K562 (cell line): ENCODE measurements at regions not wholly inside any gene's neighbourhood (a gene's known extent, or its start where the extent isn't known, plus 50 kb on each side); places are given as distances from the start of the nearest gene placed in this dataset.
A peak's percentile ranks its signal among the peaks of the same experiment; 100 is the strongest.

ENCODE experiments used
- ATAC-seq: fragments of 200-7000 bp; cut with Tn5 transposase; 3 replicates; pipeline ENCODE4 v1.9.1; 2020; ENCODE audit warnings: moderate library complexity
- BruUV-seq: library from RNA; stranded (reverse); fragments of 400-500 nt; replicated peaks from 2 replicates; lab custom pipeline; 2021; lab: Mats Ljungman, UMichigan
- CTCF ChIA-PET: fragments of 300-600 bp; formaldehyde crosslinking; extraction: SDS; loops from one replicate; lab custom pipeline; 2021; ENCODE audit warnings: low intra/inter-chr PET ratio; lab: Yijun Ruan, JAX
- POLR2A ChIA-PET: fragments of 300-600, 350-650 bp; sonication (Branson Sonifier 250); formaldehyde crosslinking; extraction: SDS; loops from one replicate; lab custom pipeline; 2021; ENCODE audit warnings: antibody characterized with exemption, inconsistent platforms; lab: Yijun Ruan, JAX
- DNase-seq, 4 experiments: peaks; one replicate each; pipeline versions ENCODE4 v3.0.0 to v3.0.0-alpha.2; 2011 to 2018; ENCODE audit warnings: low spot score in 3 of 4, mixed read lengths in 3 of 4; ENCODE audit errors: extremely low read depth in 1 of 4
- FAIRE-seq: peaks from 2 replicates; lab custom pipeline; 2011; peaks lifted over from hg19 to GRCh38; lab: Jason Lieb, UNC
- H2AFZ ChIP-seq: 2 replicates; pipeline ENCODE4 v1.6.0; 2011; ENCODE audit warnings: low read depth, low read length, control low read depth, inconsistent platforms
- H3K27ac ChIP-seq: fragments of 200-600 bp; 3 replicates; pipeline ENCODE4 v1.8.0; 2011; ENCODE audit warnings: low read depth, mild to moderate bottlenecking, control low read depth, inconsistent platforms, low read length, moderate library complexity, mixed read lengths; ENCODE audit errors: extremely low read depth
- H3K27me3 ChIP-seq, 2 experiments: fragments of 300-600 bp in 1 of 2; 2 replicates in 1 of 2; 3 replicates in 1 of 2; pipeline versions ENCODE4 v1.6.0 to v1.8.0; 2011; ENCODE audit warnings: inconsistent platforms in 2 of 2, low read length in 2 of 2, mild to moderate bottlenecking in 1 of 2, mixed read lengths in 1 of 2, moderate library complexity in 1 of 2; ENCODE audit not compliant: control insufficient read depth in 2 of 2, insufficient read depth in 2 of 2
- H3K36me3 ChIP-seq: fragments of 300-600 bp; 3 replicates; pipeline ENCODE4 v1.8.0; 2011; ENCODE audit warnings: mild to moderate bottlenecking, low read length, inconsistent platforms; ENCODE audit not compliant: control insufficient read depth, insufficient read depth
- H3K4me1 ChIP-seq, 2 experiments: fragments of 200-600 bp in 1 of 2; replicated peaks in 1 of 2; 2 replicates in 1 of 2; 3 replicates in 1 of 2; pipeline versions ENCODE4 v1.5.1 to v1.8.0; 2011; ENCODE audit warnings: inconsistent platforms in 2 of 2, low read length in 2 of 2, mild to moderate bottlenecking in 1 of 2, mixed read lengths in 1 of 2, moderate library complexity in 1 of 2; ENCODE audit not compliant: control insufficient read depth in 2 of 2, insufficient read depth in 2 of 2
- H3K4me2 ChIP-seq: 2 replicates; pipeline ENCODE4 v1.6.1; 2011; ENCODE audit warnings: low read length, control low read depth, inconsistent platforms, mixed read lengths; ENCODE audit not compliant: insufficient read depth
- H3K4me3 ChIP-seq: fragments of 200-600 bp; sonication (generic), shearing (Covaris generic); 2 replicates; pipeline ENCODE4 v1.5.1; 2016; ENCODE audit warnings: control low read depth, inconsistent platforms
- H3K79me2 ChIP-seq: fragments of 200-600 bp; 3 replicates; pipeline ENCODE4 v1.8.0; 2011; ENCODE audit warnings: low read length, inconsistent platforms; ENCODE audit not compliant: control insufficient read depth, insufficient read depth
- H3K9ac ChIP-seq, 2 experiments: 2 replicates each; pipeline versions ENCODE4 v1.6.0 to v1.6.1; 2011; ENCODE audit warnings: low read depth in 2 of 2, low read length in 2 of 2, control low read depth in 1 of 2, inconsistent platforms in 1 of 2, mild to moderate bottlenecking in 1 of 2, mixed read lengths in 1 of 2; ENCODE audit not compliant: insufficient read depth in 1 of 2
- H3K9me1 ChIP-seq: one replicate; pipeline ENCODE4 v1.6.0; 2011; ENCODE audit warnings: inconsistent platforms, mild to moderate bottlenecking, low read length, moderate library complexity; ENCODE audit not compliant: control insufficient read depth, insufficient read depth
- H3K9me3 ChIP-seq: replicated peaks from 2 replicates; pipeline ENCODE4 v1.5.1; 2011; ENCODE audit warnings: low read depth, low read length, inconsistent platforms; ENCODE audit not compliant: control insufficient read depth, insufficient read depth
- H4K20me1 ChIP-seq: replicated peaks from 2 replicates; pipeline ENCODE4 v1.6.1; 2011; ENCODE audit warnings: low read length, inconsistent platforms, mixed read lengths; ENCODE audit not compliant: control insufficient read depth, insufficient read depth
- NFIC ChIP-seq: fragments of 450-650 bp; IDR thresholded peaks from 2 replicates; pipeline ENCODE4 v1.6.1; 2017; ENCODE audit warnings: mild to moderate bottlenecking, inconsistent platforms
- NFIX ChIP-seq: fragments of 250-450 bp; sonication (Bioruptor Pico); IDR thresholded peaks from 2 replicates; pipeline ENCODE4 v1.4.0; 2020; ENCODE audit warnings: low read depth, mild to moderate bottlenecking, moderate library complexity
- WGBS: fragments of 100-300 bp; shearing (Covaris generic); methylation state at CpG from one replicate; pipeline ENCODE4 v1.1.6; 2016; ENCODE audit warnings: low coverage, mixed read lengths; ENCODE audit not compliant: insufficient coverage; ENCODE audit errors: missing lambda C conversion rate; 5-methylcytosine and 5-hydroxymethylcytosine counted together
- in situ Hi-C: fragments of 300-500 bp; cut with MboI; formaldehyde crosslinking; loops from 4 replicates; pipeline ENCODE4 v1.15.0; 2018; ENCODE audit warnings: inconsistent platforms, mixed read lengths
- intact Hi-C: fragments of 100-400 bp; cut with micrococcal nuclease; formaldehyde crosslinking; loops from 2 replicates; pipeline ENCODE4 v1.14.2; 2022
- TF ChIP-seq, protein P1 (sequence below), 2 experiments: IDR thresholded peaks in 1 of 2; conservative IDR thresholded peaks in 1 of 2; 2 replicates each; pipeline ENCODE4 v1.6.1; 2016; ENCODE audit warnings: low read depth in 2 of 2, mild to moderate bottlenecking in 1 of 2, missing compliant biosample characterization in 1 of 2, missing genetic modification characterization in 1 of 2, moderate library complexity in 1 of 2

DNA sequence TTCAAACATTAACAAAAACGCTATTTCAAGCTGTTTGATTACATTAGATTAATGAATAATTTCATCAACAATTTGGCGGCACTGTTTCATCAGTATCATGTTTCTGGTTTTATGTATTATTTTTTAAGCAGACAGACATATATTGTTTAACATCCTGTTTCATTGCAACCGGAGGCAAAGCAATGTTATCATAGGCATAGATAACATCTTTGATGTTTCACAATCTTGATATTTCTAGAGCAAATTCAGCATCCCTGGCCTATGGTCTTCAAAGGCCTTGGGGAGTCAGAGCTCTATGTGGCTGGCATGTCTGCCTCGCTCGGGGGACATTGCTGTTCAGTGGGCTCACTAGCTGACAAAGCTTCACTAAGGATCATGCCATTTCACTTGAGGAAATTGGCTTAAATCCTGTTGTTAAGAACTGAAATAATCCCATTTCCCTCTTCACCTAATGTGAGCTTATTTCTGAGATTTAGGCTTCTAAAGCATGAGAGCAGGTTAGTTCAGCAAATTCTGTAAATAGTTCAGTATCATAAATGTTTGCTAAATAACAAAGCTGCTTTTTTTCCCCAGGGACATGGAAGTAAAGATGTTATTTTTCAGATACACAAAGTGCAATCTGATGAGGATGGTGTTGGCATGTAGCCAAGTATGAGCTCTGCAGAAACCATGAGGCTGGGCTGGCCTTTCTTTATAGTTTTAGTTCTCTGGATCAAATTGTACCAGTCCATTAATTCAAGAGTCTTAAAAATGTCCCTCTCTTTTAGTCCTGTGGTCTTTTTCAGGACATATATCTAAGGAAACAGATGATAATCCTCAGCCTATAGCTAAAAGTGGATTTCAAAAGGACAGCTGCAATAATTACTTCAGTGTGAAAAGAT is 941.4 kb downstream of the PLOD2 start:
- 4% methylated on average over 5 of the region's 5 CpGs for WGBS
- H3K27me3 ChIP-seq = no peaks in the 10 kb centered on the region
- H3K79me2 ChIP-seq = no peaks in the 10 kb centered on the region
- no peaks in the 10 kb centered on the region; the same call in 1 of the 2 replicates for H3K9me3 ChIP-seq
- H3K9me1 ChIP-seq = no peaks in the 10 kb centered on the region
- FAIRE-seq (no peak), ATAC-seq (no peak), DNase-seq (no peak)
- no peaks in the 10 kb centered on the region for H4K20me1 ChIP-seq
- BruUV-seq = no TSS peak
- TF ChIP-seq NFIC (peak; percentile 81), NFIX (peak; percentile 70)
- TF ChIP-seq, protein P1, sequence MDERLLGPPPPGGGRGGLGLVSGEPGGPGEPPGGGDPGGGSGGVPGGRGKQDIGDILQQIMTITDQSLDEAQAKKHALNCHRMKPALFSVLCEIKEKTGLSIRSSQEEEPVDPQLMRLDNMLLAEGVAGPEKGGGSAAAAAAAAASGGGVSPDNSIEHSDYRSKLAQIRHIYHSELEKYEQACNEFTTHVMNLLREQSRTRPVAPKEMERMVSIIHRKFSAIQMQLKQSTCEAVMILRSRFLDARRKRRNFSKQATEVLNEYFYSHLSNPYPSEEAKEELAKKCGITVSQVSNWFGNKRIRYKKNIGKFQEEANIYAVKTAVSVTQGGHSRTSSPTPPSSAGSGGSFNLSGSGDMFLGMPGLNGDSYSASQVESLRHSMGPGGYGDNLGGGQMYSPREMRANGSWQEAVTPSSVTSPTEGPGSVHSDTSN (CRISPR knock-in tag; IDR thresholded peaks at IDR 0.05; ENCODE audit: low read depth) = no peak
- TF ChIP-seq, protein P1 (tag; conservative IDR thresholded peaks at IDR 0.05; ENCODE audit: low read depth) = no peak
- in situ Hi-C loops = no loop called here
- H3K4me2 ChIP-seq = no peak overlapping the region
- no peak overlapping the region for H3K4me3 ChIP-seq
- intact Hi-C loops = no loop called here
- no peaks in the 10 kb centered on the region for H3K4me1 ChIP-seq
- POLR2A ChIA-PET = no interaction called here
- H3K36me3 ChIP-seq = no peaks in the 10 kb centered on the region
- H3K27ac ChIP-seq = no peak overlapping the region
- H2AFZ ChIP-seq = no peak overlapping the region
- no peak overlapping the region for H3K9ac ChIP-seq
- CTCF ChIA-PET = no interaction called here
